Fibroblast of peridontal ligament (primary cell): ENCODE measurements at regions not wholly inside any gene's neighbourhood (a gene's known extent, or its start where the extent isn't known, plus 50 kb on each side); places are given as distances from the start of the nearest gene placed in this dataset.
"Not testable (repeated sequence)": the region's sequence is repeated elsewhere in the genome, so short reads cannot be mapped to it uniquely, and the experiment has no call there.

Experiments used
- DNase-seq: peaks from one replicate; pipeline ENCODE4 v3.0.0-alpha.2; 2010; ENCODE audit errors: extremely low read depth

DNA sequence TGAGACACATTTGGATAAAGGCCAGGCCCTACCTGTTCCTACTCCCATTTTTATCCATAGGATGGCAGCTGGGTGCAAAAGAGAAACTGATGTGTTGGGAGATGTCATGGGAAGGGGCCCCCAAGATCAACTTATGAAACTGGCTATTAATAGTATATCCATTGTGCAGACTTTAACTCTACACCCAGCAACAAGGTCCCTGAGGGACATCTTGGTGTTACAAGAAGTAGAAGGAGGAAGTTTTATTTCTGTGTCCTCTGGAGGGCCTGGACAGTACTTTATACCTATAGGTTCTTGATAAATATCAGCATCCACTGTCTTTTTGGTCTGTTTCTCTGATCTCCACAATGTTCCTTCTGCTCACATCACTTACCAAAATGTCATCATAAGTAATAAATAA lies 84.6 kb downstream of the BTG1 start:
- DNase-seq, result no peak

DNA sequence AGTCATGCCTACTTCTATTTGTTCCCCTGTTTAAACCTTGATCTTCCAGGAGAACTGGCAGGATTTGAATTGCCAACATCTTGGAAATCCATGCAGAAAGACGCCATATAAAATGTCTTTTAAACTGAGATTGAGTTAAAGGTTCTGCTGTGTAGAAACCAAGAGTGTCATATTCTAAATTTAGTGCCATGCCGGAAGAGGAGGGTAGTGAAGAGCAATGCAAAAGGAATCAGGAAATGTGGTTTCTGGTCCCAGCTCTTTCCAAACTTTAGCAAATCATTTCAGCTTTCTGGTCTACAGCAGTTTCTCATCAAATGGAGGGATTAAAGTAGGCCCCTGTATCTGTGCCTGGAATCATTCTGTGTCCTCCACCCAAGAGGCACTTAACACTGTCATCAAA lies 85.7 kb downstream of the BTG1 start:
- DNase-seq, result peak; percentile 94

- no peak for DNase-seq
Measured at GRCh38 chr12:92058664-92059063, 87.0 kb downstream of the BTG1 start.

DNA sequence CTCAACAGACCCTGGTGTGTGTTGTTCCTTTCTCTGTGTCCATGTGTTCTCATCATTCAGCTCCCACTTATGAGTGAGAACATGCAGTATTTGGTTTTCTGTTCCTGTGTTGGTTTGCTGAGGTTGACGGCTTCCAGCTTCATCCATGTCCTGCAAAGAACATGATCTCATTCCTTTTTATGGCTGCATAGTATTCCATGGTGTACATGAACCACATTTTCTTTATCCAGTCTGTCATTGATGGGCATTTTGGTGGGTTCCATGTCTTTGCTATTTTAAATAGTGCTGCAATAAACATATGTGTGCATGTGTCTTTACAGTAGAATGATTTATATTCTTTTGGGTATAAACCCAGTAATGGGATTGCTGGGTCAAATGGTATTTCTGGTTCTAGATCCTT lies 88.9 kb downstream of the BTG1 start:
- DNase-seq, result not testable (repeated sequence)

DNA sequence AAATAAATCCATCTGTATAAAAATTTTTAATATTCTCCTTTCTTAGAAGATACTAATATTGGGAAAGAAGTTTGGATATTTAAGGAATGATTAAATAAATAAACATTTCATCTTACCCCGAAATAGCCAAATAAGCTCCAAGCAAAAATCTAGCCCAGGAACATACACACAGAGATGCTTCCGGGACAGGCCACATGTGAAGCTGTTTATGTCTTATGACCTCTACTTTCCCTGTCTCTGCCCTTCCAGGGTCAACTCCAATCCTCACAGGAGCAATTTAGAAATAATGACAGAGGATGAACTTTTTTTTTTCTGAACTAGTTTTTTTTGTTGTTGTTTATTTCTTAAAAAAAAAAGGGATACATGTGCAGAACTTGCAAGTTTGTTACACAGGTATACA lies 89.4 kb downstream of the BTG1 start:
- DNase-seq, result no peak

DNA sequence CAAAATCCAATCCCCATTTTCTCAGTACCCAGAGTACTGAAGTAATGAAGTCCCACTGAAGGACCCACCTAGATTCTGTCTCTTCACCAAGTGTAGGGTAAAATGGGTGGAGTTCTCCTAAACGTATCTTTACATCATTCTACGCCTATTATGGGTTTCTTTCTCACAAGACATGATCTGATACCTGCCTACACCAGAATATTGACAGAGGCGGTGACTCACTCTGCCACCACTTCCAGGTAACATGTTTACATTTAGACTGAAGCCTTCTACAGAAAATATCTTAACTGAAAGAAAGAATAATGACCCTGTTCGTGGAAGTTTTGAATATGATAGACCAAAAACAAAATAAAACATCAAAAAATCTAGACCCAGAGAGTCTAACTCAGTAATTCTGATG lies 89.8 kb downstream of the BTG1 start:
- DNase-seq, result no peak

DNA sequence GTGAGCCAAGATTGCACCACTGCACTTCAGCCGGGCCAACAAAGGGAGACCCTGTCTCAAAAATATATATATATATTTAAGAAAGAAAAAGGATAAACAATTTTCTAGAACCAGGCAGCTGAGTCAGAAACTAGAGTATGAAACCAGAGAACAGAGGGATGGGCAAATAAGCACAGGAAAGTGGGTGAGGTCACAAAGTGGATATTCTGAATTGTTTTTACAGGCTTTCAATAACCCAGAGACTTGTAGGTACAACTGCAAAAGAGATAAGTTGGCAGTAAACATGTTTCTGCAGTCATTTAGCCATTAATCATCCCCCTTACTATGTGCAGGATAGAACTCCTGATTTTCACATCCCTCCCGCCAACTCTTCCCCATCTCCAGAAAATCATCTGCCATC lies 94.2 kb downstream of the BTG1 start:
- DNase-seq, result no peak

GRCh38 chr12:92049403-92049802 lies 96.2 kb downstream of the BTG1 start:
- DNase-seq, result no peak

DNA sequence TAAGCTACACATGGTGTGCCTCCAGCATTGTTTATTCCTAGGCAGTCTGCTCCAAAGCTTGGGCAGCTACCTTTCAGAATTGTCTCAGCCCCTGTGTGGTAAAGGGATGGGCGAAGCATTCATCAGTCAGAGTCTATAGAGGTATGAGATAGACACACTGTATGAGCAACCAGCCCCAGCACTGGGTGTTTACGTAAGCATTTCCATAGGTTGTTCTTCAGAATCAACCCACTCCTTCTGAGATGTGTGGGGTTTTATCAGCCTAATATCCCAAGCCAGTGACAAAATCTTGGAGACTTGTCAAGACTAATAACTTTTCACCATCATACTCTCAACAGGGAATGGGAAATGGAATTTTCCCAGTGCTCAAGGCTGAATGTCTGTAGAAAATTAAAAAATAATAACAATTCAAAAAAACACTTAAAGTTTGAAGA lies 98.2 kb downstream of the BTG1 start:
- DNase-seq, result no peak

DNA sequence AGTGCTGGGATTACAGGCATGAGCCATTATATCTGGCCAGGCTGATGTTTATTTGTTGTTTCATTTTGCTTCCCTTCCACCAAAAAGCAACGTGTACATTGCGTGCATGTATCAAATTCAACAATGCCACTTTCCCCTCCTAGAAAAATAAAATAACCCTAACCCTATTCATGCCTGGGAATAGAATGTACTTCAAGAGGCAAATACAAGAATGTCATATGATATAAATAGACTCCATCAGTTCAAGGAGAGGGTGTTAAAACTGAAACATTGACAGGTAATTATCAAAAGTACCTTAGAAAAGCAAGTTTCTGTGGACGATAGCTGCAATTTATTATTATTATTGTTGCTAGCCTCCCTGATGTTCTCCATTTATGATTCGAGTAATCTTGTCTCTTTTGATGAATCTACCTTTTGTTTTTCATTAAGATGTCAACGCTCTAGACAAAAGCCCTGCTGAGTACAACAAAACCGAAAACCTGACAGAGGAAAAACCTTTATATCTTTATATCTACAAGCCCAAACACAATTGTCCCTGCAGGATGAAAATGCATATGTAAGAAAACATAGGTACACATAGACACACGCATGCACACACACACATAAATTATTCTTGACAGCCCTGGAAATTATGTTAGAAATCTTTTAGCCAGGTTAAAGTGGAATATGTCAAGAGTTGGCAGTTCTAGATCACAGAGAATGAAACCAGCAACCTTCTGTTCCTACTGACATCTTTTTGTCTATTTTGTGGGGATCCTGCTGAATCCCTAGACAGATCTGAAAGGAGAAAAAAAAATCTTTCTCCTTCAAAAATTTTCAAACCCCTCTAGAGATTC lies 98.9 kb downstream of the BTG1 start:
- DNase-seq, result no peak

GRCh38 chr12:92045852-92046251 lies 99.8 kb downstream of the BTG1 start:
- DNase-seq, result no peak

DNA sequence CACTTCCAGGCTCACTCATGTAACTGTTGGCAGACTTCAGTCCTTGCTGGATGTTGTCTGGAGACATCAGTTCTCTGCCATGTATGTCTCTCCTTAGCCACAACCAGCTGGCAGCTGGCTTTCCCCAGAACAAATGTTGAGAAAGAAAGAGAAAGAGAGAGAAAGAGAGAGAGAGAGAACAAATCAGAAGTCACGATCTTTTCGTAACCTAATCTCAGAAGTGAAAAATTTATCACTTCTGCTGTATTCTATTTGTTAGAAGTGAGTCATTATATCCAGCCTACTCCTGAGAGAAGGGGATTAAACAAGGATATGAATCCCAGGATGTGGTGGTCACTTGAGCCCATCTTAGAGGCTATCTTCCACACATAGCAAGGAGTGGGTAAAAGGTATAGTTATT lies 101.2 kb downstream of the BTG1 start:
- DNase-seq, result no peak

GRCh38 chr12:92042791-92043531 lies 102.7 kb downstream of the BTG1 start:
- DNase-seq, result no peak

DNA sequence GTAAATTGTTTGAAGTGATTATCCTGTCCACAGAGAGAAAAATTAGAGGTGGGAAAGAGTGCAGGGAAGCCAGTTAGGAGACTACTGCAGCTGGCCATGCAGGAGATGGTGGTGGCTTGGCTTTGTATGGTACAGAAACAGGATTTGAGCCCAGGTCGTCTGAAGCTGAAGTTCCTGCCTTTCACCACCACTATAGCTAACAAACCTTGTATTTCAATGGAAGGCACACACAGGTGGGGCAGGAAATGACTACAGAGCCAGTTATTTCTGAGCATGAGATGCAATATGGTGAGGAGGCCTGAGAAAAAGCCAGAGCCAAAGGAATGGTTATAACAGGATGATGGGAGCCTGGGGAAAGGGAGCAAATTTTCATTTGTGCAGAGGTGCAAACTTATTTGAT lies 103.9 kb downstream of the BTG1 start:
- DNase-seq, result no peak

- no peak for DNase-seq
Measured at GRCh38 chr12:92039046-92039445, 106.6 kb downstream of the BTG1 start.

- no peak for DNase-seq
Measured at GRCh38 chr12:92038476-92038875, 107.2 kb downstream of the BTG1 start.

DNA sequence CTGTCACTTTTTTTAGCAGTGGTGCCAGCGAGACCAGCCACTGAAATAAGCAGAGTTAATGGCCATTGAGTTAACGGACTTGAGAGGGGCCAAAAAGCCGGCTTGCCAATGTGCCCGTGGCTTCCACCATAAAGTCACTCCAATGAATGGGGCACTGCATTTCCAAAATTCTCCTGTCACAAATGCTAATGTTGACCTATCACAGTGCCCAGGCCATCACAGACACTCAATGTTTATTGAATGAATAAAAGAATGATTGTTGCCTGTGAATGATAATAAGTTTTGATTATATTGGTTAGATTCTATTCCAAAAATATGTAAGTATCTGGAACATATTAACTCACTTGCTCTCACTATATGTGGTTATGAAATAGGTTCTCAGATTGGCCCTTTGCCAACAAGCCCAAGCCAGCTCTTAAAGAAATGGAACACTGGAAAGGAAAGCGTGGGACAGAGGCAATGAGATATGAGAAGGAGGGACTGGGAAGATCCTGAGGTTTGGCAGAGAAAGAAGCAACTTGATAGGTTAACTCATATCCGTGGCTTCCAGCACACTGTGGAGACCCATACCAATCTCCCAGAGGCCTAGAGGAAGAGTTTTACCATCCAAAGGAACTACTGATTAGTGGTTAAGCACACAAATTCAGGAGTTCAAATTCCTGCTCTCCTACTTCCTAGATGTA lies 108.7 kb downstream of the BTG1 start:
- peak; percentile 100 for DNase-seq

DNA sequence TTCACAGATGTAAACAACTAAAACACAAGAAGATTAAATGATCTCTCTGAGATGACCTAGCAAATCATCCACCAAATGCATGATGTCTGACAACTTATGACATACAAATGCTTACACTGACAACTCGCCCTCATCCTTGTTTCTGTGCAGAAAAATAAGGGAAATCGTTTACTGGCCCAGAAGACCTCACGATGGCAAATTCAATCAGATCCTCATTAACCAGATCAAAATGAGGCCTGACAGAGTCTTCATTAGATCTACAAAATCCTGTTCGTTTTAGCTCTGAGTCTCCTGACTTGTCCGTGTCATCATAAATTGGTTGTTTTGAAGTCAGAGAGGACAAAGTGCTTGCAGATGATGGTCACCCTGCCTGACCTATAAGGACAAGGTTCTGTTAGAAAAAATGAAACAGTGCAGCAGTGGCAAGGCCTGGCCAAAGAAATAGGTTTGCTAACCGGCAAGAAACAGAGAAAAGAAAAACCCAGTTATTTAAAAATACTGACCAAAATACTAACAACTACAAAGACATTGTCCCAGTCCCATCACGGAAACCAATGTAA lies 109.5 kb downstream of the BTG1 start:
- no peak for DNase-seq

DNA sequence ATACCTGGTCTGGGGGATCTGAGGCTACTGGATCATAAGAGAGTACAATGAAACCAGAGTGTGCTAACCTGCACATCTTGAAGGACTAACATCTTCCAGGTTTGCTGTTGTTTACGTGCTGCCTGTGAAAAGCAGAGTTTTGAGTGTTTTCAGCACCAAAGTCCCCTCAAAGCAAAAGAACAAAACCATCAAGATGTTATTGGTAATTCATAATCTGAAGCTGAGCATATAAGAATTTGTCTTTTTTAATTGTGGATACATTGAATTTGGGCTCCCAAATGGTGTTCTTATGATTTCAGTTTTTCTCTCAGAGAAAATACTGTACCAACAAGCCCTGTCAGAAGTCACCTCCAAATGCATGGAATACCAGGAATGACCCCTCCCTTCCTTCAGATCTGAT lies 110.2 kb downstream of the BTG1 start:
- DNase-seq, result no peak

DNA sequence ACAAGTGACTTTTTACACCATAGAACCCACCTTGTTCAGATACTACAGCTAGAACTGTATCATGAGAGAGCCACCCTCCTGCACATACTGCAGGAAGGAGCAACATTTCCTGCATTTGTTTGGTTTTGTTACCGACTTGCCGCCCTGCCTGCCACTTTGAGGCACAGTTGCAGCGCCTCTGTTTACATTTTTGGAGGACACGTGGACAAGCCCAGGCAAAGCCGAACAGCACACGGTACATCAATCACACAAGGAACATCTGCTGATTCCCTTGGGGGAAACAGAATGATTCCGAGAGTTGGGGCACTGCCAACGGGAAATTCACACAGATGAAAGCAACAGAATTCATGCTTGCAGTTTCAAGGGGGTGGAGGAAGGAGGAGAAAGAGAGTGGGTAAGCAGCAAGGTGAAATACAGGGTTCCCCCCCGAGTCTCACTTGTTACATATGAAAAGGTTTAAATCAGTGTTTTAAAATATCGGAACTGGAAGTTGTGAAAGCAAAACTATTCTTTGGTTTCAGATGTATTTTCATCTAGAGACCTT lies 110.7 kb downstream of the BTG1 start:
- peak; percentile 74 for DNase-seq

GRCh38 chr12:92034083-92034482 lies 111.6 kb downstream of the BTG1 start:
- no peak for DNase-seq

DNA sequence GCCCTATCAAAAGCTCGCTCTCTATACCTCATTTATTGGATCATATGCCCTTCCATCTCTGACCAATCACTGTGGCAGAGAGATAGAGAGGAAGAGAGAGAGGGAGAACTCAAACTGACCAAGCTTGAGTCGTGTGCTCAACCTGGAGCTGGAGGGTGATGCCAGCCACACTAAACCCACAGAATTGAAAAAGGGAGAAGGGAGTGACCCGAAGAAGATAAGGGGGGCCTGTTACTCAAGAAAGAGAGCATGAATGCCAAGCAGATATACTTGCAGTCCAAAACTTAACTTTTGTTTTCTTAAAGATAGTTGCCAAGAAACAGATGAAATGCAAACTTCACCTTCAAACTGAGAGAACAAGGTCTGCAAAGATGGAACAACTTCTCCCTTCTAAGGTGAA lies 112.7 kb downstream of the BTG1 start:
- no peak for DNase-seq
